ENCODE measurements at regions not wholly inside any gene's neighbourhood (a gene's known extent, or its start where the extent isn't known, plus 50 kb on each side); places are given as distances from the start of the nearest gene placed in this dataset.

GRCh38 chr13:50672025-50672424, 171.5 kb downstream of the DLEU7 start:
- Histone ChIP-seq H2AFZ (ENCODE audit: insufficient read depth, low read depth, low read length, poor library complexity, severe bottlenecking) (no peak overlapping the region), H3K4me2 (replicated peaks; ENCODE audit: low read depth, low read length, poor library complexity, severe bottlenecking) (no peak overlapping the region), H3K79me2 (ENCODE audit: control insufficient read depth, insufficient read depth, low read length) (no peaks in the 10 kb centered on the region), H4K20me1 (ENCODE audit: control insufficient read depth, insufficient read depth, low read length, poor library complexity, severe bottlenecking) (no peaks in the 10 kb centered on the region), H3K4me3 (ENCODE audit: control extremely low read depth in 1 of 5, extremely low read depth in 1 of 5, insufficient read depth in 1 of 5, low read depth in 2 of 5, low read length in 4 of 5) (no peak overlapping the region), H3K27me3 (replicated peaks in 1 of 4; ENCODE audit: control extremely low read depth in 1 of 4, control insufficient read depth in 3 of 4, insufficient read depth in 4 of 4, low read length in 3 of 4) (no peaks in the 10 kb centered on the region), H3K9ac (ENCODE audit: low read length) (no peak overlapping the region), H3K27ac (ENCODE audit: low read length in 2 of 2) (no peak overlapping the region), H3K4me1 (ENCODE audit: control insufficient read depth in 2 of 2, insufficient read depth in 2 of 2, low read length in 2 of 2) (peaks cover 15 to 16% of the 10 kb centered on the region in 2 donors), H3K9me3 (ENCODE audit: control extremely low read depth in 1 of 3, control insufficient read depth in 2 of 3, insufficient read depth in 1 of 3, low read length in 2 of 3) (peaks cover 0 to 3% (median under 1%) of the 10 kb centered on the region in 3 donors), H3K36me3 (replicated peaks in 1 of 2; ENCODE audit: control extremely low read depth in 1 of 2, control insufficient read depth in 1 of 2, extremely low read depth in 1 of 2, insufficient read depth in 2 of 2, low read length in 1 of 2) (no peaks in the 10 kb centered on the region)
- Mint-ChIP-seq H3K27me3 (no peaks in the 10 kb centered on the region), H3K4me3 (no peak overlapping the region), H3K4me1 (peaks cover 22% of the 10 kb centered on the region), H3K27ac (no peak overlapping the region), H3K9me3 (ENCODE audit: insufficient read depth) (no peaks in the 10 kb centered on the region)
- ChIA-PET POLR2A (no interaction called here), CTCF (no interaction called here)
- intact Hi-C loops (cut with micrococcal nuclease), result no loop called here
- DNase-seq, result no peak
- ATAC-seq (ENCODE audit: low read depth), result no peak
- TF ChIP-seq CTCF (IDR thresholded peaks at IDR 0.05), result no peak
- TF ChIP-seq EZH2 (IDR thresholded peaks at IDR 0.05; ENCODE audit: borderline replicate concordance, insufficient read depth, low read depth, low read length, poor library complexity, severe bottlenecking), result no peak

- no peak overlapping the region for H3K4me3 Mint-ChIP-seq
- H3K4me3 ChIP-seq (ENCODE audit: control extremely low read depth in 1 of 5, extremely low read depth in 1 of 5, insufficient read depth in 1 of 5, low read depth in 2 of 5, low read length in 4 of 5), result no peak overlapping the region
- peaks cover 25% of the 10 kb centered on the region for H3K4me1 Mint-ChIP-seq
- intact Hi-C loops (cut with micrococcal nuclease), result loop anchor here (1.0 kb wide), 1 partner anchor 81 kb away; no protein-coding TSS in a partner anchor
- H3K36me3 ChIP-seq (replicated peaks in 1 of 2; ENCODE audit: control extremely low read depth in 1 of 2, control insufficient read depth in 1 of 2, extremely low read depth in 1 of 2, insufficient read depth in 2 of 2, low read length in 1 of 2), result no peaks in the 10 kb centered on the region
- 77% methylated on average over 3 of the region's 4 CpGs for WGBS (ENCODE audit: insufficient coverage)
- peaks cover 0 to 3% (median 0%) of the 10 kb centered on the region in 3 donors for H3K9me3 ChIP-seq (ENCODE audit: control extremely low read depth in 1 of 3, control insufficient read depth in 2 of 3, insufficient read depth in 1 of 3, low read length in 2 of 3)
- no peaks in the 10 kb centered on the region for H3K9me3 Mint-ChIP-seq (ENCODE audit: insufficient read depth)
- H3K9ac ChIP-seq (ENCODE audit: low read length), result no peak overlapping the region
- H3K27me3 ChIP-seq (replicated peaks in 1 of 4; ENCODE audit: control extremely low read depth in 1 of 4, control insufficient read depth in 3 of 4, insufficient read depth in 4 of 4, low read length in 3 of 4), result no peaks in the 10 kb centered on the region
- no peak overlapping the region for H3K27ac Mint-ChIP-seq
- DNase-seq, result no peak
- H4K20me1 ChIP-seq (ENCODE audit: control insufficient read depth, insufficient read depth, low read length, poor library complexity, severe bottlenecking), result no peaks in the 10 kb centered on the region
- H2AFZ ChIP-seq (ENCODE audit: insufficient read depth, low read depth, low read length, poor library complexity, severe bottlenecking), result peak overlapping the region; percentile 2
- H3K27me3 Mint-ChIP-seq, result no peaks in the 10 kb centered on the region
- TF ChIP-seq EZH2 (IDR thresholded peaks at IDR 0.05; ENCODE audit: borderline replicate concordance, insufficient read depth, low read depth, low read length, poor library complexity, severe bottlenecking), result no peak
- TF ChIP-seq CTCF (IDR thresholded peaks at IDR 0.05), result no peak
- no peak overlapping the region for H3K27ac ChIP-seq (ENCODE audit: low read length in 2 of 2)
- H3K79me2 ChIP-seq (ENCODE audit: control insufficient read depth, insufficient read depth, low read length), result no peaks in the 10 kb centered on the region
- no peak overlapping the region for H3K4me2 ChIP-seq (replicated peaks; ENCODE audit: low read depth, low read length, poor library complexity, severe bottlenecking)
- ChIA-PET POLR2A (no interaction called here), CTCF (no interaction called here)
- no peak for ATAC-seq (ENCODE audit: low read depth)
- H3K4me1 ChIP-seq (ENCODE audit: control insufficient read depth in 2 of 2, insufficient read depth in 2 of 2, low read length in 2 of 2), result peaks cover 19 to 21% of the 10 kb centered on the region in 2 donors
These were observed 167.8 kb downstream of the DLEU7 start for GRCh38 chr13:50675651-50676050.
